Stimulated activated CD4-positive, alpha-beta T cell treated with anti-CD3 and anti-CD28 coated beads, Interleukin-2, amount 100 ng/mL, for 24 hours (primary cell): ENCODE measurements at regions not wholly inside any gene's neighbourhood (a gene's known extent, or its start where the extent isn't known, plus 50 kb on each side); places are given as distances from the start of the nearest gene placed in this dataset.

Source experiments
- DNase-seq, 2 donors: peaks; one replicate each; pipeline ENCODE4 v3.0.0-alpha.2; 2020

DNA sequence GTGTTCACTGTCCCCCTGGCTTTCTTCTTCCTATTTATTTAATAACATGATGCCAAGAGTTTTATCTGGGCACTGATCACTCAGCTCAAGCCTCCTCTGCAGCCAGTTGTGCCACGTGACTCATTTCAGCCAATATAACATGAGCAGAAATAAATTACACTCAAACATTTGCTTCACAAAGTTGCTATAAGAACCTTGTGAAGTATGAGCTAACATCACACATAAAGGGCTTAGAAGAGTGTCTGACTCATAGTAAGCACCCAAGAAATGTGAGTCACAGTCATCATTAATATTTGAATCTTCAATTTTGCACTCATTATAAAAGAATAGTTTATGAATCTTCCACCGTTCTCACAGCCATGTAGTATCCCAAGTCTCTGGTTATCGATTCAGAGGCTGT is 414.6 kb upstream of the NPVF start:
- DNase-seq: no peak

DNA sequence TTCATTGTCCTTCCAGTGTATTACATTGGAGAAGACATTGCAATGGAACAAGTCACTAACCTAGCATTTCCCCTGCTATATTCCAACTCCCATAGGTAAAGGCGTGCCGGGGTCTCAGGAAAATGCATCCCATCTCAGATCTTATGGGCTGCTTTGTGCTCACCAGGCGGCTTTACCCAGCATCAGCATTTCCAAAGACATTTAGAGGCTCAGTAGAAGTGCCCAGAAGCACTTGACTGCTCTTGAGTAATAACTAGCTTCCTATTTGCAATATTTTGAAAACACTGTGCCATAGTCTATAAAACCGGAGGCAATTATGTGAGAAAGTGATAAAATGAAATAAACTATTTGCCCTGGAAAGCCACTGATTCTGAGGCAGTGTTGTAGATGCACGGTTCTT is 415.0 kb upstream of the NPVF start:
- DNase-seq: no peak

DNA sequence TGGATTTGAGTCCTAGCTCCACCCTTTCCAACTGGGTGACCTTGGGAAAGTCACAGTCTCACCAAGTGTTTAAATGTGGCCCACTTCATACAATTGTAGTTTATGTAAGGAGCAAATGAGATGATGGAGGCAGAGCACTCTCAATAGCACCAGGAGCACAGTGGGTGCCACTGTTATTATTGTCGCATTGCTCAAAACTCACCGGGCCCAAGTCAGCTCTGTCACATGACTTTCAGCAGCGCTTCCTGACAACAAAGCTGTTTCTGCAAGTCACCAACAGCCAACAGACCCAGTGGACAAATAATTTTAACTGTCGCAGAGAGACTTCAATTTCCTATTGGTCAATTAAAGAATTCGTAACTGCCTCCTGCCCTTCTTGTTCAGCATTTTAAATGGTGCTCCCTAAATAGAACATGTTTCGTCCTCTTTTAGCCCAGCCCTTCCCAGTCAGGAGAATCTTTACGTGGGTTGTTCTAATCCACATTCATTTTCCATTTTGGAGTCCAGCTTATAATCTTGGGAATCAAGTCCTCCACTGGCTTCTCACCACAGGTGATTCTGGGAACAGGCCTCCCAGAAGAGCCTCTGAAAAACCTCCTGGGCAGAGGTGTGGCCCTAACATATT is 415.6 kb upstream of the NPVF start:
- no peak for DNase-seq

DNA sequence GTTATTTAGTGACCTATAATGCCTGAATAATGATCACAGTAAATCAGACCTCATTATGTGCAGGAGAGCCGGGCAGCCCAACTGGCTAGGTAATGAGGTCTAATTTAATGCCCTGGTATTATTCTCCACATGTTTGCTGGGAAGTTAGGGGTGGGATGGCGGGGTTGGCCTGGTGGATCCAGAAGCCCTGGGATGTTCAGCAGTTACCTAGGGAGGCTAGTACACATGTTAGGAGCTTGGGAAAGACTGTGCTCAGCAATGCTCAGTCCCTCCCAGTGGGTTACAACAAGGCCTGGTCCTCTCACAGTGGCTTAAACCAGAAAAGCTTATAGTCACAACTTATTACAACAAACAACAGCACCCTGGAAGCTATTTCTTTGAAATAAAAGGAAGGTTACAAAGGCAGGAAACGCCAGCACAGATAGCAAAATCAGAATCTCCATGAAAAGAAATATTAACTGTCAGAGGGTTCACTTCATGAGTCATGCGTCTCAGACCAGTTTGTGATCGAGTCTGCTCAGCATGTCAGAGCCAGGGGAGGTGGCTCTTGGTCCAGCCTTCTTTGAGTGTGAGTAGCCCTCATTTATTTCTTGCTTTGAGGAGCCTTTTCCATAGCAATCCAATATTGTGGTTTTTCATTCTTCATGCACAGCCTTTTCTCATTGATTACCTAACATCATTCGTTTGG is 418.6 kb upstream of the NPVF start:
- no peak for DNase-seq

DNA sequence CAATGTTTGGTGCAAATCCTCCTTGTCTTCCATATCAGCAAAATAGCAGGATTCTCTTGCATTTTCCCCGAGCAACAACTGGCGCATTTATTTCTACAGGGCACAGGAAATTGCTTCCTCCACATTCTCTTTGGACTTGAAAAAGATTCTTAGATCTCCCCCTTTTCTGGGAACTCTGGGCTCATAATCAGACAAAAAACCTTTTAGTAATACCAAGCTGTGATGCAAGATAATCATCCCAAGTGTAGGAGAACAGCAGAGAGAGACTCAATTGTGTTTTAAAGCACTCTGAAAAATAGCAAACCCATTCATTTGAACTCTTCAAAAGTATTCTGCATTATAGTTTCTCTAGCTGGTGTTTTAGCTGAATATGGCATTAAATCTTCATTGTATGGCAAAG is 419.6 kb upstream of the NPVF start:
- DNase-seq: no peak

DNA sequence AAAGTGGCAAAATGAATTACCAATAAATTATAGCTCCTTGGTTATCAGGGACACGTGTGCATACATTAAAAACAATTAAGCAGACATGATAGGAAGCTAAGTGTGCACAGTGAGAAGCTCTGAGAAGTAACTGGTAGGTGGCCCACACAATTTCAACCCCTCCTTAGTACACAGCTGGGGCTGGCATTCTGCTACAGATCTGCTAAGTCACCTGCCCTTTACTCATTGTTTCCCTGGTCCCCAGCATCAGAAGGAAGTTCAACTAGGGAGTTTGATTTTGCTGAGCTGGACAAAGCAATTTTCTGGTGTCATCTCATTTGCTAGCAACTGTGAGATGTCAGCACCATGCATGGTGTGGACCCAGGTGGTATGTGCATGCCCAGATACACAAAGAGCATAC is 424.1 kb upstream of the NPVF start:
- no peak for DNase-seq

DNA sequence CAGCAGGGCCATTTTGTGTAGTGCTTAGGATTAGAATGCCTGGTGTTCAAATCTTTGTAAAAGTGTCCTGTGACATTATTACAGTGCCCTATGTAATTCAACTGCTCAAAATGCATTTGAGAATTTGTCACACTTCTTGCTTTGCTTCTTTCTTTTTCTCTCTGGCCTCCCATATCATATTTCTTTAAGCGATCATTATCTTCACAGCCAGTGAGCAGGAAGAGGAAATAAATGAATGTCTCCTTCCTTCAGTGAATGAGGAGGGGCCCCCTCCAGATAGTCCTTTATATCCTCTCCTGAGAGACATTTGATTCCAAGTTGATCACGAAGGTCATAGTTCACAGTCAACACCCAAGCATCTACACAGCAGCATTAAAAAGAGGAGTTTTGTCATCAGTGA is 425.1 kb upstream of the NPVF start:
- no peak for DNase-seq

DNA sequence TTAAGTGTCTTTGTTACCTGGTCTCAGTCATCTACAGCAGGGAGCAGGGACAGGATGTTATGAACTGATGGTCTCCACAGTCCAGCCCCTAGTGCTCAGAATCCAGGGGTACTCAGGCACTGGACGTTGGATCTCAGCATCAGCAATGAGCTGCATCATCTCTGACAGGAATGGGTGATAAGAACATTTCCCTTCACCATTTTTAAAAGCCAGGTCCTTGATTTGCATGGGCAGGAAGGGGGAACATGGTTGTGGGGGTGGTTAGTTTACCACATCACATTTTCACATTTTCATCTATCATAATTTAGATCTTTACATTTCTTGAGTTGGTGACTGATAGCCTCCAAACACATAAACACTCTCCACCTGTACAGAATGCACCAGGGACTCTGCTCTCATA is 427.8 kb upstream of the NPVF start:
- DNase-seq: no peak

DNA sequence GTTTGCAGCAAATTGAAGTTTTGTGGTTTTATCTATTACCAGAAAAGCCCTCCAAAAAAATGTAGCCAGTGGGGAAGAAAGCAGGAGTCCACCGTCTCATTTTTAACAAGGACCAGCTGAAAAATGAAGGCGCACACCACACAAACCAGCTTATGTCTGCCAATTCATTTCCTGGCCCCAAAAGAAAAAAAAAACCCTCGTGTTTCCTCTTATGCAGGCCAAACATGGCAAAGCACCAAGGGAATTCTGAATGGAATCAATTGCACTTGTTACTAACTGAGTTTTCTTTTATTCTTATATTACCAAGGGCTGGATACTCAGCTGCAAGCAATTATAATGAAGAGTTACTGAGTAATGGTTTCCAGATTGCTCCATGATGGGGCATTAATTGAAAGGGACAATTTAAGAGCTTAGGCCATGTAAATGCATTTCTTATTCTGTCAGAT is 428.3 kb upstream of the NPVF start:
- no peak for DNase-seq

DNA sequence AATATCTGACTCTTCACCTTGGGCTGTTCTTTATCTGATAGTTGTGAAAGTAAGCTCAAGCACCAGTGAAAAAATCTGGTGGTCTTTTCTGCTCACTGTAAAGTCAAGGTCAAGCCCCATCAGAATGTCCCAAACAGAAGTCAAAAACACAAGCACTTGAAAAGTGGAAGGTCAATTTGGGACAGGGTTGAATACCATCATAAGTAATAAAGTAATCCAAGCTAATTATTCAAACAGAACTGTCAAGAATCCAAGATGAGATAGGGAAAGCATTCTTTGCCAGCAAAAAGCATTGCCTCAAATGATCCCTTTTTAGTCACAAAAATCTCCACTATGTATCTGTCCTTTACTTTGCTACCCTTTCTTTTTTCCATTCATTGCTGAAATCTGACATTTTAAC is 430.1 kb upstream of the NPVF start:
- no peak for DNase-seq

DNA sequence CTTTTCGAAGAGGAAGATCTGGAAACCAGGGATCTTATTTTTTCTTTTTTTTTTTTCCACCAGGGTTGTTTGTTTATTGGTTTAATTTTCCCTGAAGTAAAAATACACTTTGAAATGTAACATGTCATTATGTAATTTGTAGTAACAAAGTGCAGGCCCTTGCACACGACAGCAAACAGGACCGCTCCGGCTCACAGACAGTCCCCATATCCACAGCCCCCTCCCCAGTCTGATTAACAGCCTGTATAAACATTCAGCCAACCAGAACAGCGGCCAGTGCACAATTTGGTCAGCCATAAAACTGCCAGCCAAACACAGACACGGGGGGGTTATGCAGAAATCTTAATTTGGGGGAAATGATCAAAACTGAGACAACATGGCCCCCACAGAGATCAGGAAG is 431.6 kb upstream of the NPVF start:
- no peak for DNase-seq

DNA sequence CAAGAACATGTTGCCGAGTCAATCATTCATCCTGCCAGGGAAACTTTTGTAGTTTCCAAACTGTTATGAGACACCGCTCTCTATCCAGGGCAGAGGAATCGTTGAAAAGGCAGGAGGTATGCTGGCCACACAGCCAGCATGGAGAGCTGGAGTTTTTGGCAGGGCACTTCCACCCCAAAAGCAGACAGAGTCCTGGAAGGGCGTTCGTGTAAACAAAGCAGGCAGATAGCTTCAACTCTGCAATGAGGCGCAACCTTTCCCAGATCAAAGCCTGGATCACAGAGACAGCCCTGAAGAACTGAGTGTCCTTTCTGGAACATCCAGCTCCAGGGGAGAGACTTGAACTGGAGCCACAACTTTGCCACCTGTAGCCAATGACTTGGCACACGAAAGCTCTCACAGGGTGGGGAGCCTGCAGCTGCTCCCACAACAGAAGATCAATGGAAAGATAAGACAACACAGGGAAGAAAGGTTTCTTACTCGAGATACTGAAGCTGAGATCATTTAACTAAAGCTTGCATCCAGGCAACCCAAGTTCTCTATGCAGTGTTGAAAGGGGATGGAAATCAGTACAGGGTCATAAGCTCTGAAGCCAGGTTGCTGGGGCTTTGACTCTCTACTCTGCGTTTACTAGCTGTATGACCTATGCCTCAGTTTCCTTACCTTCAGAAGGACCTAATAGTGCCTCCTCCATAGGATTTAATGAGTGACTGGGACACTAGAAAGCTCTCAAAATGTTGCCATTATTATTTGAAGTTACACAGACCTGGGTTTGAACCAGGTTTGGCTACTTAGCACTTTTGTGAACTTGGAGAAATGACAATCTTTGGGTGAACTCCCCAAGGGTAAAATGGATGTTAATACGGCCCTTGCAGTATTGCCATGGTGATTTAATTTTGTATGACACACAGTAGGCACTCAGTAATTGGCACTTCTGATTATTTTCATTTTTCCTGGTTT is 434.8 kb upstream of the NPVF start:
- DNase-seq: no peak

DNA sequence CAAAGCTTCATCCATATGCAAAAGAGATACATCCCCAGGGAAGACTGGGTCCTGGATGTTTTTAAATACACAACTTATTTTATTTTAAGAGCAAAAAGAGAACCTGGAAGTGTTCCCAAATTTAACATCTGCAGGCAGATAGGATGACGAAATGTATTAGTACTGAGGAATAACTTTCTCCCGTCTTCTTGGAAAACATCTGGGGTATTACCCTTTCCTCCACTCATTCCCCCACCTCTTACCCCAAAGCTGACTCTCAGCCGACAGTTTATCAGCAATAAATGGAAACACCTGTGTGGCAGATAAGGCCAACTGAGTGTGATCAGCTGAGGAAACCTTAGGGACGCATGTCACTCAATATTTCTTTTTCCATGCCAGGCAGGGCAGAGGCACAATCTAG is 435.6 kb upstream of the NPVF start:
- DNase-seq: no peak

DNA sequence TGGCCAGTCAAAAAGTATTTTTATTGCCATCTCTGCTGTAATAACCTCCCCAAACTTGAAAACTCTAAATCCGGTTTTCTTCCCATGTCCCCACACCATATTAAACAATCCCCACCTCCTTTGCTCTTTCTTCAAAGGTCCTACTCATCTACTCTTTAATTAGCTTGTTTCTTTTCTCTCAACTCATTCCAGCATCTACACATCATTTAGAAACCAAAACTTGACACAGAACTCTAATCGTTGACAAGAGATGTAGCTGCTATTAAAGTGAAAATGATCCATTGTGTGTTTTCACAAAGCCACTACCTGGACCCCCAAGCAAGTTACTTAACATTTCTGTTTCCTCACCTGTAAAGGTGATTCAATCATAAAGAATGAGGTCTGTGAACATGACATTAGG is 436.3 kb upstream of the NPVF start:
- no peak for DNase-seq

DNA sequence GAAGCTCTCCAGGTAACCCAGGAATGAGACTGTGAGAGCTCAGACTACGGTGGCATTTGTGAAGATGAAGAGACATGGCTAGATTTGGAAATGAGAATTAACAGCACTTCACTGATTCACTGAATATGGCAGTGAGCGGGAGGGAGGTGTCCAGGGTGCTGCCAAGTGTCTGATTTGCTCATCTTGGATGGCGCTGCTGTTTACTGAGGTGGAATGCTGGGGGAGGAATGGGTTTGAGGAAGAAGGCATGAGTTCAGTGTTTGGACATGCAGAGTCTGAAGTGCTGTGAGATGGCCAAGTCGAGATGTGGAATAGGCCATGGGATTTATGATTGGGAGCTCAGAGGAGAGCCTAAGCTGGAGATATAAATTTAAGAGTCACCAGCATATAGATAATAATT is 437.1 kb upstream of the NPVF start:
- no peak for DNase-seq

DNA sequence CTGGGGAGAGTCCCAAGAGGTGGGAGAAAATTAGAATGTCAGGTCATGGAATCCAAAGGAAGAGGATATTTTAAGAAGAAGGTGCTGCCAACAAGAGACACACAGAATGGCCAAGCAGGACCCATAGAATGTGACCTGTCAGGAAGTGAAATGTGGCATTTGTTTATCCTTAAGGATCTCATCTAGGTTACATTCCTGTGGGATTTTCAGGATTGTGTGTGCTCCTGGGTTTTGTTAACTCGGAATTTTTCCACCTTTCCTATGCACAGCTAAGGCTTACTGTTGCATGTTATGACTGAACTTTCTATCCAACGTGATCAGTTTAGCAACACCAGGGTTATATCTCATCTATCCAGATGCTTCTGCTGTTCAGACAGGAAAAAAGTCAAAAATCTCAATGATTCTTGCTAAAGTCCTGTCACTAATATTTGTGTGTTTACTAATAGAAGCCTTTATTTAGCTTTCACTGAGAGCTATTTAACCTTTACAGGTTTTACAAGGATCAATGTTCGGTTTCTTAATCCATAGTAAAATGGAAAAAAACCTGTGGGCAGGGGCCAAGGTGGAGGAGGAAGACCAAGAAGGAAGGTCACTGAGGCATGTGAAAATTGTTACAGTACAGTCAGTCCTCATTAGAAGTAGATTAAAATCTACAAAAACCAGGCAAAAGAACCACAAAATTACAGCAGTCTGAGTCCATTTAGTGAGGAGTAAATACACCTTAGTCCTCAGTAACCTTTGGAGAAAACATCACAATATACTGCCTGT is 437.8 kb upstream of the NPVF start:
- DNase-seq: no peak

DNA sequence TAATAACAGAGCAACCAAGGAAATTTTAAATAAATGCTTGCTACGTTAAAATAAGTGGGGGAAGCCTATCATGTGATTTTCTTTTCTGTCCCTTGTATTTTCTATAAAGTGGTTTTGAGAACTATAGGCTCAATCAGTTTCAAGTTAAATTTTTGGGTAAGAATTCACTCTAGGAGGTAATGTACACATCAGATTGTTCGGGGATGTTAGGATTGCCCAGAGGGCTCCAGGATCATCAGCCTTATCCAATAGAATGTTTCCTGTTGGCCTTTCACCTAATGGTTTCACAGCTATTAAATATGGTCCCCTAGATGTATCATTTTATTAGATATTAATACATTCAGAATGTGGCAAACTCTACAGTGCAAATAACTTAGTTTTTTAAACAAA is 438.4 kb upstream of the NPVF start:
- no peak for DNase-seq

DNA sequence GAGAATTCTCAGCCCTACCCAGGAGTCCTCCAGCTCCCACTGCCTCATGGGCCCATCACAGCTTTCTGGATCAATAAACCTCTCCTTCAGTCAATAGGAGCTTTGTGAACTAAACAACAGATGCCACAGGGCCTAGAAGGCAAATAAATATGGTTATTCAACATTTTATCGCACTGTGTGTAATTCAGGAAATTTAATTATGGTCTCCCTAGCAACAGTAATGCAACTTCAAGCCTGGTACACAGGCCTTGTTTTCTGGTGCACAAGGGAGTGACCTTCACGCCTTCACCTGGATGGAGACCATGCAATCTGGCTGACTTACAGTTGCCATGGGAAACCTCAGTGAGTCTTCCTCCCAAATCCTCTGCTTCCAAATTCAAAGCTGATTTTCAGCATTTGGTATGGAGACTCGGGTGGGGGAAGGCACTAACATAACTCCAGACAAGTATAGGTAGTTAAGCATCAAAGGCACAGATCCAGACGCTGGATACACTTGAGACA is 441.0 kb upstream of the NPVF start:
- no peak for DNase-seq

DNA sequence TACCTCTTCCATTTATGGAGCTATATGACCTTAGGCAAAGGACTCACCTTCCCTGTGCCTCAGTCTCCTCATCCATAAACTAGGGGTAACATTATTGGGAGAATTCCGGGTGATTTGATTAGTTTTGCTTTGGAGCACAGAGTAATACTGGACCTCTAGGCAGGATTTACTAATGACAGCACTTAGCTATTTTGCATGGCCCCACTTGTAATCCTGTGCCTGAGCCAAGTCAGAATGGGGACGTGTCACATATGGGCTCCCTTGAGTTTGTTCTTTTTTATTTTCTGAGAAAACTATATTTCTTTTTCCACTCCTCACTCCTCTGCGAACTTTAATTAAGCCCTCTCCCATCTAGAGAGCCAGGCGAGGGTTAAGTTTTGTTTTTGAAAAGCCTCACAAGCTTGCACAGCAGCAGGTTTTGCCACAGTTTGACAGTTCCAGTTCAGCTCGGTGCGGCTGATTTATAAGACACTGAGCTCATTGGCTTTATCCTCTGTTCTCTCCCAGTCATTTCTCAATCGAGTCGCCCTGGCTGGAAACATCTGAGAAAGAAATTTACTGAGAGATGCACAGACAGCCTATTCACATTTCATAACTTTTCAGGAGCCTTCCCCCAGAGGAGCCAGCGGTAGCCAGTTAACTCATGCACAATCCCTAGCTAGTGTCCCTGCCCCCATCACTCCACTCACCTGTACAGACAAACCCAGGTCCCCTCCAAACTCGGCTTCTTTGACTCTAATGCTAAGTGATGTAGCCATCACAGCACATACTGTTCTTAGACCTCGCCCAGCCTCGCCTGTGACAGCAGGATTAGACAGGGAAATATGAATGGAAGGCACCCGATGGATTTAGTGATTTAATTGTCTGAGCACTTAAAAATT is 441.9 kb upstream of the NPVF start:
- DNase-seq: no peak

DNA sequence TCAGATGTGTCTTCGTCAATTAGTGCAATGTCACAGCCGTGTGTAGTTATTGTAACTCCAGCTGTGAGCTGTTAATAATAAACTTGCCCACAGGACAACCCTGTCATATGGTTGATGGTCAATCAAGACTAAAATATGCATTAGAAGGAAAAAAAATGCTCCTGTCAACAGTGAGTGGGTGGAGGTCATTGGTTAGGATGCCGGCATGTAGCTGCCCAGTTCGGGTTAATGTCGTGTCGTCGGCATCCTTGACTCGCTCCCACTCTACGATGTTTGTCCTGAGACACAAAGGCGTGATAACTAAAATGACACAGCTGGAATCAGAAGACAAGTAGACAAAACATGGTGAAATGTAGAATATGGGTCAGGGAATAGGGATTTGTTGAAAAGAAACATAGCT is 442.8 kb upstream of the NPVF start:
- no peak for DNase-seq

DNA sequence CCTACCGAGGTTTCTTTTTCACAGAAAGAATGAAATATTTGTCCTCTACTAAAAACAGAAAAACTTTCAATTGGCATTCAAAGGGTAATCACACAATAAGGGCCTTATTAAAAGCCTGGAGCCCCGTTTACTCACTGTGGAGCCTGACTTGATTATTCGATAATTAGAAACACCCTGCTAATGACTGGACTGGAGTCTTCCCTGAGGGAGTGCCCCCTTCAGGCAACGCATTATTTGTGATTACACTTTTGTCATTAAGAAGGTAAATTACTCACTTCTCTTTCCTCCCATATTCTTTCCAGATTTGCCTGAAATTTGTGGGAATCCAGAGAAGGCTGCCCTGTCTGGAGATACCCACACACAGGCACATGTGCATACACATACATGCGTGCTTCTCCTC is 444.2 kb upstream of the NPVF start:
- no peak for DNase-seq
